PC-3 (cell line): ENCODE measurements at regions not wholly inside any gene's neighbourhood (a gene's known extent, or its start where the extent isn't known, plus 50 kb on each side); places are given as distances from the start of the nearest gene placed in this dataset.

Source experiments
- ATAC-seq: fragments of 200-7000 bp; cut with Tn5 transposase; 2 replicates; pipeline ENCODE4 v1.9.1; 2020; ENCODE audit warnings: mild to moderate bottlenecking, moderate library complexity
- BruUV-seq: library from RNA; stranded (reverse); fragments of 400-500 nt; replicated peaks from 2 replicates; lab custom pipeline; 2021; lab: Mats Ljungman, UMichigan
- CTCF ChIA-PET: fragments of 300-600 bp; sonication (Branson Sonifier 250); formaldehyde crosslinking; loops from one replicate; lab custom pipeline; 2022; ENCODE audit warnings: antibody characterized with exemption; lab: Charles Lee
- POLR2A ChIA-PET: fragments of 300-600 bp; sonication (Branson Sonifier 250); formaldehyde crosslinking; loops from one replicate; lab custom pipeline; 2022; ENCODE audit warnings: antibody characterized with exemption; ENCODE audit not compliant: unreplicated experiment; lab: Charles Lee
- DNase-seq: peaks from one replicate; pipeline ENCODE4 v3.0.0-alpha.2; 2015
- H2AFZ ChIP-seq: fragments of 300-600 bp; sonication (generic); 2 replicates; pipeline ENCODE4 v1.6.0; 2016; ENCODE audit warnings: antibody characterized with exemption, low read length
- H3F3A ChIP-seq: fragments of 300-600 bp; sonication (generic); one replicate; pipeline ENCODE4 v1.6.0; 2017; ENCODE audit warnings: antibody characterized with exemption, low read length, control low read depth, mild to moderate bottlenecking; ENCODE audit not compliant: unreplicated experiment
- H3K27ac ChIP-seq: fragments of 300-600 bp; sonication (generic); 2 replicates; pipeline ENCODE4 v1.5.1; 2016; ENCODE audit warnings: mild to moderate bottlenecking, low read length
- H3K27me3 ChIP-seq: fragments of 300-600 bp; sonication (generic); 2 replicates; pipeline ENCODE4 v1.6.1; 2016; ENCODE audit warnings: low read length, mixed read lengths
- H3K36me3 ChIP-seq: fragments of 300-600 bp; sonication (generic); 2 replicates; pipeline ENCODE4 v1.6.1; 2016; ENCODE audit warnings: low read depth, mixed run types, low read length, mixed read lengths
- H3K4me1 ChIP-seq: fragments of 300-600 bp; sonication (generic); 2 replicates; pipeline ENCODE4 v1.5.1; 2016; ENCODE audit warnings: low read length; ENCODE audit not compliant: insufficient read depth
- H3K4me2 ChIP-seq: fragments of 300-600 bp; sonication (generic); 2 replicates; pipeline ENCODE4 v1.6.0; 2016; ENCODE audit warnings: low read length
- H3K4me3 ChIP-seq: fragments of 300-600 bp; sonication (generic); 2 replicates; pipeline ENCODE4 v1.5.1; 2016; ENCODE audit warnings: mild to moderate bottlenecking, low read length, mixed read lengths
- H3K79me2 ChIP-seq: fragments of 300-600 bp; sonication (generic); 2 replicates; pipeline ENCODE4 v1.6.1; 2017; ENCODE audit warnings: low read length, mixed read lengths
- H3K9ac ChIP-seq: fragments of 300-600 bp; sonication (generic); 2 replicates; pipeline ENCODE4 v1.6.0; 2016; ENCODE audit warnings: mild to moderate bottlenecking, low read length
- H3K9me2 ChIP-seq: fragments of 300-600 bp; sonication (generic); replicated peaks from 2 replicates; pipeline ENCODE4 v1.6.1; 2016; ENCODE audit warnings: mixed run types, low read length, mixed read lengths
- H3K9me3 ChIP-seq: fragments of 300-600 bp; sonication (generic); 2 replicates; pipeline ENCODE4 v1.6.1; 2016; ENCODE audit warnings: low read length, mixed read lengths
- H4K20me1 ChIP-seq: fragments of 300-600 bp; sonication (generic); 2 replicates; pipeline ENCODE4 v1.6.1; 2016; ENCODE audit warnings: low read length, mixed read lengths
- EZH2 ChIP-seq: fragments of 300-600 bp; sonication (generic); IDR thresholded peaks from one replicate; pipeline ENCODE4 v1.6.1; 2017; ENCODE audit warnings: antibody characterized with exemption, mild to moderate bottlenecking, low read length; ENCODE audit not compliant: unreplicated experiment
- EZH2phosphoT487 ChIP-seq: fragments of 300-600 bp; sonication (generic); IDR thresholded peaks from 2 replicates; pipeline ENCODE4 v1.6.1; 2018; ENCODE audit warnings: mild to moderate bottlenecking, antibody characterized with exemption, low read length, borderline replicate concordance
- intact Hi-C: fragments of 100-400 bp; cut with micrococcal nuclease; formaldehyde crosslinking; loops from 2 replicates; pipeline ENCODE4 v1.9.0; 2023
- TF ChIP-seq, protein P1 (sequence below): fragments of 300-600 bp; sonication (generic); conservative IDR thresholded peaks from 2 replicates; pipeline ENCODE4 v1.5.1; 2017; ENCODE audit warnings: antibody characterized with exemption, low read depth, mild to moderate bottlenecking, low read length

DNA sequence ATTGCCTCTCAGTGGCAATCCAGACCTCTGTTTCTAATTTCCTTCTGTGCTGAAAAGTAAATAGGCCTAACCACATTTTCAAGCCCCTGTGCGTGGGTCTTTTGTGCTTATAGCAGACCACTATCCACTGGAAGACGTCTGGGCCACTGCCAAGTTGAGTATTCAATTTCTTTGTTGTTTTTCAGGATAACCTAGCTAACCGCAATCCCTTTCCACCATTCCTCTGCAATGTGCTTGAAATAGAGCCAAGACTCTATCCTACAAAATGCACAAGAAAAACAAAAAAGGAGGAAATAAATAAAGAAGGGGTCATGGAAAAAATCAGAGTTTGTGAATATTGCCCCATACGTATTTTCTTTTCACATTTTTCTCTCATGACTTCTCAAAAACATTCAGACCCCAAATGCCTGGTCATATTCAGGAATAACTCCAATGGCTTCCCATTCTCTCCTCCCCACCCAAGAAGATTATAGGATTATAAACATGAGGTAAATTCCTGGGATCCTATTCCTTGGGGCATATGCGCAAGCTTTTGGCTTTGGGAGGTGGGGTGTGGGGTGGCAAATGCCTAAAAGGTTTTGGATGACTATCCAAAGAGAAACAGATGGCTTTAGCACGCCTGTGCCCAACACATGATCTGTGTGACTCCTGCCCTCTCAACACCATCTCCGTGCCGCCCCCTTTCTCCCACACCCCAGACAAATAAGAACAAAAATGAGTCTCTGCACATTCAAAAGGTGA, 217.9 kb upstream of the THBS1 start:
- no peaks in the 10 kb centered on the region for H3K79me2 ChIP-seq
- no peak for TF ChIP-seq EZH2
- TF ChIP-seq, protein P1, sequence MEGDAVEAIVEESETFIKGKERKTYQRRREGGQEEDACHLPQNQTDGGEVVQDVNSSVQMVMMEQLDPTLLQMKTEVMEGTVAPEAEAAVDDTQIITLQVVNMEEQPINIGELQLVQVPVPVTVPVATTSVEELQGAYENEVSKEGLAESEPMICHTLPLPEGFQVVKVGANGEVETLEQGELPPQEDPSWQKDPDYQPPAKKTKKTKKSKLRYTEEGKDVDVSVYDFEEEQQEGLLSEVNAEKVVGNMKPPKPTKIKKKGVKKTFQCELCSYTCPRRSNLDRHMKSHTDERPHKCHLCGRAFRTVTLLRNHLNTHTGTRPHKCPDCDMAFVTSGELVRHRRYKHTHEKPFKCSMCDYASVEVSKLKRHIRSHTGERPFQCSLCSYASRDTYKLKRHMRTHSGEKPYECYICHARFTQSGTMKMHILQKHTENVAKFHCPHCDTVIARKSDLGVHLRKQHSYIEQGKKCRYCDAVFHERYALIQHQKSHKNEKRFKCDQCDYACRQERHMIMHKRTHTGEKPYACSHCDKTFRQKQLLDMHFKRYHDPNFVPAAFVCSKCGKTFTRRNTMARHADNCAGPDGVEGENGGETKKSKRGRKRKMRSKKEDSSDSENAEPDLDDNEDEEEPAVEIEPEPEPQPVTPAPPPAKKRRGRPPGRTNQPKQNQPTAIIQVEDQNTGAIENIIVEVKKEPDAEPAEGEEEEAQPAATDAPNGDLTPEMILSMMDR, result no peak
- no peak for TF ChIP-seq EZH2phosphoT487
- ATAC-seq (no peak), DNase-seq (no peak)
- H3F3A ChIP-seq, result no peaks in the 10 kb centered on the region
- no peak overlapping the region for H3K27ac ChIP-seq
- H3K4me1 ChIP-seq, result peaks cover 21% of the 10 kb centered on the region
- H2AFZ ChIP-seq, result no peak overlapping the region
- H3K9ac ChIP-seq, result no peak overlapping the region
- H3K4me2 ChIP-seq, result no peak overlapping the region
- BruUV-seq, result no TSS peak
- H3K9me3 ChIP-seq, result no peaks in the 10 kb centered on the region
- H3K27me3 ChIP-seq, result no peaks in the 10 kb centered on the region
- H4K20me1 ChIP-seq, result no peaks in the 10 kb centered on the region
- H3K36me3 ChIP-seq, result no peaks in the 10 kb centered on the region
- ChIA-PET CTCF (no interaction called here), POLR2A (no interaction called here)
- no peaks in the 10 kb centered on the region for H3K9me2 ChIP-seq
- no peak overlapping the region for H3K4me3 ChIP-seq
- intact Hi-C loops, result no loop called here

DNA sequence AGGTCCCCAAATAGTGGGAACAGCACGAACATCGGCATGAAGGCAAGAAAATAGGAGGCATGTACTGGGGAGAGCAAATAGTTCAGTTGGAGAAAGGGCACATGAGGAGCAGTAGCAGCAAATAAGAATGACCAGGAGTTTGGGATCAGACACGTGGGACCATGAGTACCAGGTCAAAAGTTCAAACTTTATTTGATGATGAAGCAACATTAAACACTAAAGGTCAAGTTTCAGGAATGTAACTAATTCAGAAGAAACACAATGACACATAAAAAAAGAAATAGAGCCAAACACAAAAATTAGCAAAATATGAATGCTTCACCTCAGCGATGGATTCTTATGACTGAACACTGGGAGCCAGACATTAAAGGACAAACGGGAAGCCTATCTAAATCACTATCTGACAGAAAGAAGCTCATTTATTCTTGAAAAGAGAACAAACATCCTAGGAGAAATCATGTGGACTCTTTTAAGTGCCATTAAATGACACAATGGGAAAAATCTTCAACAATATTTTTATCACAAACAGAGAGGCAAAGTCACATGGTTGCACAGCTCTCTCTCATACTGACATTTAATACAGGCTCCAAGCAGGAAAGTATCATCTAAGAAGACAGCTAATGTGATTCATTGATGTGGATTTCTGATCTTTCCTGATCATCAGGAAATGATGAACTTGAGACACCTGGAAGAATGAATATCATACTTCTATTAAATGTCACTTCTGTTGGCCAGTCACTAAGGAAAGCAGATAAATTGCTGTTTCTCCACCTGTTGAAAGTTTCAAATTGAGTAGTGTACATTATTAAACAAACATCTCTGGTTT, 216.9 kb upstream of the THBS1 start:
- POLR2A ChIA-PET, result no interaction called here
- Histone ChIP-seq H3K4me1 (peaks cover 11% of the 10 kb centered on the region), H3K9me3 (no peaks in the 10 kb centered on the region), H3K27me3 (no peaks in the 10 kb centered on the region), H3K4me3 (no peak overlapping the region), H4K20me1 (no peaks in the 10 kb centered on the region), H3K4me2 (no peak overlapping the region), H3K79me2 (no peaks in the 10 kb centered on the region), H3K9ac (no peak overlapping the region), H3K36me3 (no peaks in the 10 kb centered on the region), H3K9me2 (no peaks in the 10 kb centered on the region), H3F3A (no peaks in the 10 kb centered on the region), H2AFZ (no peak overlapping the region), H3K27ac (no peak overlapping the region)
- intact Hi-C loops, result no loop called here
- no peak for ATAC-seq
- BruUV-seq, result no TSS peak
- peak; percentile 55 for DNase-seq
- CTCF ChIA-PET, result no interaction called here
- TF ChIP-seq EZH2phosphoT487, result no peak
- TF ChIP-seq, protein P1, result no peak
- no peak for TF ChIP-seq EZH2
